ENCODE measurements at regions not wholly inside any gene's neighbourhood (a gene's known extent, or its start where the extent isn't known, plus 50 kb on each side); places are given as distances from the start of the nearest gene placed in this dataset.

DNA sequence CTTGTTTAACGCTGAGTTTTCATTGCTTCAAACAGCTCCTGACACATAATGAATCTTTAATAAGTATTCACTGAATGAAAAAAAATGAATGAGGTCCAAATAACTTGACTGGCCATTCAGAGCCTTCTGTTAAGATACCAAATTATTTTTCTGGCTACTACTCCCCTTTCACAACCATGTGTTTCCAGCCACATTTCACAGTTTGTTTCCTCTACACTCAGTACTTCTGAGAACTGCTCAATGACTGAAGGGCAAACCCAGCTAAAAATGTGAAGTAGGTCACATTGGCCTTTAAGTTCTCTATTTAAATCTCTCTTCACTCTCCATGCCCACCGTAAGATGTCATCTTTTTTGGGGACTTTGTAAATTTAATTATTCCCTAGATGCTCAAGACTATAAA is 78.4 kb upstream of the KRR1 start:
- TF ChIP-seq, protein P1, sequence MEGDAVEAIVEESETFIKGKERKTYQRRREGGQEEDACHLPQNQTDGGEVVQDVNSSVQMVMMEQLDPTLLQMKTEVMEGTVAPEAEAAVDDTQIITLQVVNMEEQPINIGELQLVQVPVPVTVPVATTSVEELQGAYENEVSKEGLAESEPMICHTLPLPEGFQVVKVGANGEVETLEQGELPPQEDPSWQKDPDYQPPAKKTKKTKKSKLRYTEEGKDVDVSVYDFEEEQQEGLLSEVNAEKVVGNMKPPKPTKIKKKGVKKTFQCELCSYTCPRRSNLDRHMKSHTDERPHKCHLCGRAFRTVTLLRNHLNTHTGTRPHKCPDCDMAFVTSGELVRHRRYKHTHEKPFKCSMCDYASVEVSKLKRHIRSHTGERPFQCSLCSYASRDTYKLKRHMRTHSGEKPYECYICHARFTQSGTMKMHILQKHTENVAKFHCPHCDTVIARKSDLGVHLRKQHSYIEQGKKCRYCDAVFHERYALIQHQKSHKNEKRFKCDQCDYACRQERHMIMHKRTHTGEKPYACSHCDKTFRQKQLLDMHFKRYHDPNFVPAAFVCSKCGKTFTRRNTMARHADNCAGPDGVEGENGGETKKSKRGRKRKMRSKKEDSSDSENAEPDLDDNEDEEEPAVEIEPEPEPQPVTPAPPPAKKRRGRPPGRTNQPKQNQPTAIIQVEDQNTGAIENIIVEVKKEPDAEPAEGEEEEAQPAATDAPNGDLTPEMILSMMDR (conservative IDR thresholded peaks at IDR 0.05 in 1 of 2, IDR thresholded peaks at IDR 0.05 in 1 of 2; ENCODE audit: low read depth in 1 of 2, low read length in 2 of 2), result no peak
- TF ChIP-seq EZH2 (IDR thresholded peaks at IDR 0.05; ENCODE audit: low read length, missing control alignments), result no peak
